Aorta (tissue), 5 donors: ENCODE measurements at regions not wholly inside any gene's neighbourhood (a gene's known extent, or its start where the extent isn't known, plus 50 kb on each side); places are given as distances from the start of the nearest gene placed in this dataset.

ENCODE experiments used
- ATAC-seq: fragments of 200-7000 bp; cut with Tn5 transposase; one replicate; pipeline ENCODE4 v1.9.1; 2022; ENCODE audit warnings: moderate library complexity; ENCODE audit not compliant: low FRiP score
- DNase-seq, 2 donors: peaks; one replicate each; pipeline ENCODE4 v3.0.0-alpha.2; 2020
- H3K27ac ChIP-seq, 2 donors: one replicate each; pipeline ENCODE4 v1.5.1; 2013; ENCODE audit warnings: low read length in 2 of 2, mild to moderate bottlenecking in 2 of 2, moderate library complexity in 2 of 2, control low read depth in 1 of 2, inconsistent platforms in 1 of 2, low read depth in 1 of 2
- H3K27me3 ChIP-seq, 2 donors: one replicate each; pipeline ENCODE4 v1.6.1; 2013; ENCODE audit warnings: control low read depth in 1 of 2, low read length in 1 of 2, mild to moderate bottlenecking in 1 of 2, moderate library complexity in 1 of 2; ENCODE audit not compliant: insufficient read depth in 2 of 2, control insufficient read depth in 1 of 2
- H3K36me3 ChIP-seq, 2 donors: one replicate each; pipeline ENCODE4 v1.6.1; 2013; ENCODE audit warnings: control low read depth in 1 of 2, low read length in 1 of 2, mild to moderate bottlenecking in 1 of 2; ENCODE audit not compliant: insufficient read depth in 2 of 2, control insufficient read depth in 1 of 2
- H3K4me1 ChIP-seq, 2 donors: one replicate each; pipeline ENCODE4 v1.6.1; 2013; ENCODE audit warnings: low read length in 2 of 2, control low read depth in 1 of 2, mild to moderate bottlenecking in 1 of 2, moderate library complexity in 1 of 2; ENCODE audit not compliant: insufficient read depth in 2 of 2, control insufficient read depth in 1 of 2
- H3K4me3 ChIP-seq, 2 donors: one replicate each; pipeline ENCODE4 v1.5.1; 2013; ENCODE audit warnings: low read length in 2 of 2, control low read depth in 1 of 2, mild to moderate bottlenecking in 1 of 2
- H3K9me3 ChIP-seq: one replicate; pipeline ENCODE4 v1.6.1; 2013; ENCODE audit warnings: mild to moderate bottlenecking, low read length; ENCODE audit not compliant: control insufficient read depth
- WGBS, 2 donors: extraction: QIAGEN DNeasy Blood & Tissue Kit; methylation state at CpG; one replicate each; pipeline ENCODE4 v1.1.7; 2013; 5-methylcytosine and 5-hydroxymethylcytosine counted together
- intact Hi-C, 2 donors: fragments of 100-400 bp; cut with DNase I; formaldehyde crosslinking; loops; one replicate each; pipeline versions ENCODE4 v1.14.2 to v1.15.0; 2022
- donor health status: healthy with polysubstance abuse.
- donor health status: Bipolar disorder and iron deficiency.
- donor health status: DM: no; HTN: no; CAD: no.
- donor health status: DM: no; HTN: no; CAD: no.
- donor health status: DM: yes; HTN: yes; CAD: no.

DNA sequence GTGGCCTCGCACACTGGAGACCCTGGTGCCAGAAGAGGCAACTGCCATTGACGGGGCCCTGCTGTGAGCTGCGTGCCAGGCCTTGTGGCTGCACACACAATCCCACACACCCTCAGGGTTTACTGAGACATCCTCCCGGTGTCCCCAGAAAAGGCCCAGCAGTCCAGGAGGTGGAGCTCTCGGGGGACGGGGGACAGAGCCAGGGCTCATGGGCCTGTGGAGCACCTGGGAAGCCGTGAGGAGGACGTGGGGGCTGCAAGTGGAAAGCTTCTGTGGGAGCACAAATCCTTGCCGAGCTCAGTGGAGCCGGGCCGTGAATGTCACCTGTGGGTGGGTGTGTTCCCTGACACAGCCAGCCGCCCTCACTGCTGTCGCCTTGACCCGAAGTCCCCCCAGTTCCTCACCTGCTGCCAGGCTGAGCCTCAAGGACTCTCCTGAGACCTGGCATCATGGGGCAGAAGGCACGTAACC is 609.7 kb downstream of the TBC1D22A start:
- intact Hi-C loops, result no loop called here
- no peaks in the 10 kb centered on the region for H3K27me3 ChIP-seq
- DNase-seq (peak in 1 of 2 donors; percentile 60), ATAC-seq (no peak)
- H3K4me3 ChIP-seq, result no peak overlapping the region
- no peaks in the 10 kb centered on the region for H3K4me1 ChIP-seq
- 81 to 84% methylated on average over 13 to 15 of the region's 15 CpGs for WGBS, 2 donors
- no peaks in the 10 kb centered on the region for H3K36me3 ChIP-seq
- H3K9me3 ChIP-seq, result no peaks in the 10 kb centered on the region
- no peak overlapping the region for H3K27ac ChIP-seq

DNA sequence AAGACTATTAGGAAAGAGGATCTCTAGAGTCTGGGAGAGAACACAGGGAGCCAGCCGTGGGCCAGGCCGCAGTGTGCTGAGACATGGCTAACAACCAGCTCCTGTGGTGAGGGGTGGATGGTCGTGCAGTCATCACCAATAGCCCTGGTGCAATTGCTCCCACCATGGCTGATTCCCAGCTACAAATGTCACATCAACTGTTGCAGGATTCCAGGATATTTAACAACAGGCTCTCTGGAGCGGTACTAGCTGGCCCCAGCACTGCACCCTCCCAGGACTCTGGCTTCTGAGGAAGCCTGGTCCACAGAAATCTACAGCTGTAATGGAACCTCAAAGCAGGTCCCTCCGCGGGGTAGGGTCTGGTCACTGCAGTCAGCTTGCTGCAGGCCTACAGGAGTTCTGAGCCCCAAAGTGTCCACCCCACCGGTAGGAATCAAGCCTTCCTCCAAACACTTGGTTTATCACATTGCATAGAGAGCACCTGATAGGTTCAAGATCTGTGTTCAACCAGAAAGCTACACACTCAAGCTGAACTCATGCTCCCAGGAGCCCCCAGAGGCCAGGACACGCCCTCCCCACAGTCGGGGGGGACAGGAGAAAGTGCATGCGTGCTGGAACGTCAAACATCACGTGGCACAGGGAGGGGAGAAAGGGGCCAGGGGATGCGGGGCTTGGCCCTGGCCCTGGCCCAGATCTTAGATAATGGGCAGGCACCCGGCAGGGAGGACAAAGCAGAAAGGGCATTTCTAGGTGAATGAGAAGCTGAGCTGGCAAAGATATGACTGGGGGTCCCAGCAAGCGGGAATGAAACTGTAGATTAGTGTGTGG is 609.0 kb downstream of the TBC1D22A start:
- no peak for ATAC-seq
- no peaks in the 10 kb centered on the region for H3K27me3 ChIP-seq
- intact Hi-C loops, result no loop called here
- H3K27ac ChIP-seq, result no peak overlapping the region
- H3K9me3 ChIP-seq, result no peaks in the 10 kb centered on the region
- H3K4me3 ChIP-seq, result no peak overlapping the region
- no peak for DNase-seq
- 69 to 75% methylated on average over 15 of the region's 15 CpGs for WGBS, 2 donors
- H3K36me3 ChIP-seq, result no peaks in the 10 kb centered on the region
- H3K4me1 ChIP-seq, result no peaks in the 10 kb centered on the region

DNA sequence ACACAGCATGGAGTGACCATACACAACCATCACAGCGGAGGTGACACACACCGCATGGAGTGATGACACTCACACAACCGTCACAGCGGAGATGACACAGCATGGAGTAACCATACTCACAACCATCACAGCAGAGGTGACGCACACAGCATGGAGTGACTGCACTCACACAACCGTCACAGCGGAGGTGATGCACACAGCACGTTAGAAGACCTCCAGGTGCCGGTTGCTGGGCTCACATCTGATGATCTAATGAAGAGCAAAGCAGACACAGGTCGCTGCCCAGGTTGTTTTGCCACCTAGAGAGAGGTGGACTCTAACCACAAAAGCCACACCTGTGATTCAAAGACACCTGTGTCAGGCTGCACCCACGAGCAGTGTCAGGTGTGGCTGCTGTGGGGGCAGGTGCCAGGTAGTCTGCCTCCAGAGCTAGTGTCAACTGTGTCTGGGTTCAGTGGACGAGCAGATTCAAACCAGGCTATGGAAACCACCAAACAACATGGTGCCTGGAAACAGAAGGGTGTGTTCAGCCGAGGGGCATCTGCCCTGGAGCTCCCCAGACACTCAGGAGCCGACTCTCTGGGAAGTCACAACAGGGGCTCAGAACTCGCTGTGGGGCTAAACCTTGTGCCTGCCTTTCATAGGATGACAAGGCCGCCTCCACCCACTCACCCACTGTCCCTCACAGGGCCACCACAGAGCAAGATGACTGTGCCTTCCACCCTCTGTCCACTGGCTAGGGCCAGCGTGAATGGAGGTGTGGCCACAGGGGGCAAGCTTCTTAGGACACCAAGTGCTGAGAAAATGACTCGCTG is 608.2 kb downstream of the TBC1D22A start:
- DNase-seq (no peak), ATAC-seq (no peak)
- Histone ChIP-seq H3K4me1 (no peaks in the 10 kb centered on the region), H3K4me3 (no peak overlapping the region), H3K27ac (no peak overlapping the region), H3K36me3 (no peaks in the 10 kb centered on the region), H3K9me3 (no peaks in the 10 kb centered on the region), H3K27me3 (no peaks in the 10 kb centered on the region)
- 76 to 79% methylated on average over 18 of the region's 18 CpGs for WGBS, 2 donors
- intact Hi-C loops, result no loop called here

DNA sequence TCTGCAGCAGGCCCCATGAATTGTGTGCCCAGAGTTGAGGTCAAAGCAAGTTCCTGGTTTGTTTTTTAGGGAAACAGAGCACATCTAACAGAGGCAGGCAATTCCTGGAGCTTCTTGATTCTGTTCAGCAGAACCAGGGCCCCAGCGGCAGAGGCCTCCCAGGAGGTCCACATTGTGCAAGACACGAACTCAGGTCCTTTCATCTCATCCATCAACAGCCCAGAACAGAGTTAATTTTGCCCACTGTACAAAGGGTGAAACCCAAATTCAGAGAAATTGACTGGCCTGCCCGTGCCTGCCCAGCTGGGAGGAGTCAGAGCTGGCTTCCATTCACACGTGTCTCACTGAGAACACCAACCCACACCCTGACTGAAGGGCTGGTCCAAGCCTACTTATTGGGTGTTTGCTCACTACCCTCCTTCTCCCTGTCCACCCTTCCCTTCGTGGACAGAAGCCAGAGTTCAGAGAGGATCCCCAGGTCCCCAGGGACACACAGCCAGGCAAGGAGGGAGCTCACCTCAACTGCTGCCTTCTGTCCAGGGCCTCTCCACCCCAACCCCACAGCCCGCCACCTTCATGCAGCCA is 607.1 kb downstream of the TBC1D22A start:
- Histone ChIP-seq H3K4me1 (no peaks in the 10 kb centered on the region), H3K27ac (no peak overlapping the region), H3K9me3 (no peaks in the 10 kb centered on the region), H3K36me3 (no peaks in the 10 kb centered on the region), H3K27me3 (no peaks in the 10 kb centered on the region), H3K4me3 (no peak overlapping the region)
- no peak for ATAC-seq
- intact Hi-C loops, result no loop called here
- 43 to 54% methylated on average over 6 of the region's 6 CpGs for WGBS, 2 donors
- no peak for DNase-seq

DNA sequence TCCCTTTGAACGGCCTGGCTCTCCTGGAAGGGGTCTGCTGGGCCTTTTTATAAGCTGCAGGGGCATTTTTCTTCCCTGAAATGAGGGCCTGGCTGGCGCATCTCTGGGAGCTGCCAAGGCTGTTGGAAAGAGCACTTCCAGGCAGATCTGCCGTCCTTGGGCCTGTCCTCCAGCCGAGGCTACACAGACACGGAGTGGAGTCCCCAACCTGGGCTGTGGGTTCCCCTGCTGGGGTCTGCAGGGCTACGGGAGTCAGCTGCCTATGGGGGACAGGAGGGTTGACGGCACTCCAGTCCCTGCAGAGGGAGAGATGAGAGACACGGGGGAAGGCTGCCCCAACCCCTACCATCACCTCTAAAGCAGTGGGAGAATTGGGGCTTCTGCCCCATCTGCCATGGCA is 606.6 kb downstream of the TBC1D22A start:
- no peak overlapping the region for H3K27ac ChIP-seq
- WGBS, 2 donors, result 74% methylated on average over 8 of the region's 8 CpGs

DNA sequence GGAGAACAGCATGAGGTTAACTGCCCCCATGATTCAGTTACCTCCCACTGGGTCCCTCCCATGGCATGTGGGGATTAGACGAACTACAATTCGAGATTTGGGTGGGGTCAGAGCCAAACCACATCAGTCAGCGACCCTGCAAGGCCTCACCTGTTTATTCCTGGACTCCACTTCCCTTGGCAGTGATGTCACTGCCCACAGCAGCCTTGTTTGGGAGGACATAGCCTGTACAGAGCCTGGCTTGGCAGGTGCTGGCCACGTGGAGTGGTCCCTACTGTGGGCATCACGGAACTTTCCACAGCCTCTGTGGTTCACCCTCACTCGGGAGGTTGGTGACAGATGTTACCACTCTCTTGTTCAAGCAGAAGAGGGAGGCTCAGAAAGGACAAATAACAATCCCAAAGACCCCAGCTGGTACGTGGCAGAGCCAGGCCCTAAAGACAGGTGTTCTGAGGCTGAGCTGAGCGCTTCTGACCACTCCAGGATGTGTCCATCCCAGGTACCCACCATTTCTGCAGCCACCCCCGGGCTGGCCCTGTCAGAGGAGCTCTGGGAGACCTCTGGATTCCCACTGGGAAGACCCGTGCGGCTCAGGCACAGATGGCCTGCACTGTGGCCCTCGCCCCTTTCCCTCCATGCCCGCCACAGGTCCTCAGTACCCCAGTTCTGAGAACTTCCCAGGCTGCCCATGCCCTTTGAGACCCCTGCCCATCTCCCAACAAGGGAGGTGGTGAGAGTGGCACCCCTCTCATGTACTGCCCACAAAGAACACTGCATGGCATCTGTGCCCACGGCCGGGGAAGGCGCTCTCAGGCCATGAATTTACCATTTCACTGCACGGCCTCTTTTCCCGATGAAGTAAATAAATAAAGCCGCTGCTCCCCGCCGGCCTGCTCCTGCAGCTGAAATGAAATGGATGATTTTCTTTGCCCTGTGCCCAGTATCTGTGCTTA is 605.8 kb downstream of the TBC1D22A start:
- no peaks in the 10 kb centered on the region for H3K36me3 ChIP-seq
- no peak overlapping the region for H3K4me3 ChIP-seq
- no peak overlapping the region for H3K27ac ChIP-seq
- intact Hi-C loops, result no loop called here
- ATAC-seq (no peak), DNase-seq (no peak)
- no peaks in the 10 kb centered on the region for H3K4me1 ChIP-seq
- 80 to 82% methylated on average over 21 of the region's 21 CpGs for WGBS, 2 donors
- H3K9me3 ChIP-seq, result peaks cover 2% of the 10 kb centered on the region
- H3K27me3 ChIP-seq, result no peaks in the 10 kb centered on the region

More for the DNA sequence above, 606.6 kb downstream of the TBC1D22A start:
- Histone ChIP-seq H3K4me3 (no peak overlapping the region), H3K27me3 (no peaks in the 10 kb centered on the region), H3K9me3 (peaks cover 2% of the 10 kb centered on the region), H3K4me1 (no peaks in the 10 kb centered on the region), H3K36me3 (no peaks in the 10 kb centered on the region)
- DNase-seq (no peak), ATAC-seq (no peak)
- intact Hi-C loops, result no loop called here

DNA sequence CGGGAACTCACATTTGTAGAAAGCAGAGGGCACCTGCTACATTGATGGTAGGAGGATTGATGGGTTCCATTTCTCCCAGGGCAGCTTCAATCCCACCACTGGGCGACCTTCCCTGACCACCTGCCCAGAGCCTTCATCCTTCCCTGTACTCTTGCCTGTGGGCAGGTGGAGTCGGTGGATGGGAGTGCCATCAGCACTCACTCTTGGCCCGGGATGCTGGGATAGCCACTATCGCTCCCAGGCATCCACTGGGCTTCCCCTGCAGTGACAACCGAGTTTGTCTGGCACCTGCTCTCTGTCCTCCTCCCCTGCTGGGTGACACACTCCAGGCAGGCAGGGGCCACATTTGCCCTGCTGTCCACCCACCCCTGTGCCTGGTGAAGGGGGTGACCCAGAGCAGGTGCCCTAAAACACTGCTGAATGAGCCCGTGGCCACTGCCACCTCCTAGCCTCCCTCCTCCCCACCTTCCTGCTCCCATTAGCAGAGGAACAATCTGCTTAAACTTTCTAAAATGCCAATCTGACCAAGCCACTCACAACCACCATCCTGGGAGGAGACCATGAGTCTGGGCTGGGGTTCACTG is 604.7 kb downstream of the TBC1D22A start:
- no peak for DNase-seq
- ATAC-seq, result no peak
- WGBS, 2 donors, result 53 to 64% methylated on average over 5 to 7 of the region's 7 CpGs

More for the DNA sequence above, 604.7 kb downstream of the TBC1D22A start:
- no peaks in the 10 kb centered on the region for H3K27me3 ChIP-seq
- no peak overlapping the region for H3K4me3 ChIP-seq
- intact Hi-C loops, result no loop called here
- H3K4me1 ChIP-seq, result no peaks in the 10 kb centered on the region
- H3K36me3 ChIP-seq, result no peaks in the 10 kb centered on the region
- no peak overlapping the region for H3K27ac ChIP-seq
- H3K9me3 ChIP-seq, result peaks cover 2% of the 10 kb centered on the region
